GM19193 (cell line): ENCODE measurements at regions not wholly inside any gene's neighbourhood (a gene's known extent, or its start where the extent isn't known, plus 50 kb on each side); places are given as distances from the start of the nearest gene placed in this dataset.

Experiments
- POLR2A ChIP-seq: IDR thresholded peaks from 4 replicates; pipeline ENCODE4 v1.6.1; 2011; ENCODE audit not compliant: insufficient read depth, insufficient read length; ENCODE audit errors: extremely low read depth

- no peak for TF ChIP-seq POLR2A
These were observed 92.3 kb upstream of the CD44 start for GRCh38 chr11:35046681-35047080.

- no peak for TF ChIP-seq POLR2A
These were observed 91.8 kb upstream of the CD44 start for GRCh38 chr11:35047179-35047578.

GRCh38 chr11:35047769-35048168 lies 91.2 kb upstream of the CD44 start:
- no peak for TF ChIP-seq POLR2A

GRCh38 chr11:35049859-35050531 lies 89.0 kb upstream of the CD44 start:
- TF ChIP-seq POLR2A, result no peak

GRCh38 chr11:35050541-35050995 lies 88.4 kb upstream of the CD44 start:
- no peak for TF ChIP-seq POLR2A

- no peak for TF ChIP-seq POLR2A
These were observed 82.4 kb upstream of the CD44 start for GRCh38 chr11:35056391-35057093.

- no peak for TF ChIP-seq POLR2A
These were observed 80.9 kb upstream of the CD44 start for GRCh38 chr11:35057926-35058668.

GRCh38 chr11:35058669-35059434 lies 80.1 kb upstream of the CD44 start:
- no peak for TF ChIP-seq POLR2A

- TF ChIP-seq POLR2A, result no peak
These were observed 77.2 kb upstream of the CD44 start for GRCh38 chr11:35061516-35062440.

GRCh38 chr11:35063488-35063931 lies 75.5 kb upstream of the CD44 start:
- TF ChIP-seq POLR2A, result no peak

GRCh38 chr11:35064114-35064800 lies 74.7 kb upstream of the CD44 start:
- TF ChIP-seq POLR2A, result no peak

- TF ChIP-seq POLR2A, result no peak
These were observed 73.4 kb upstream of the CD44 start for GRCh38 chr11:35065566-35065965.

GRCh38 chr11:35066030-35066429 lies 72.9 kb upstream of the CD44 start:
- no peak for TF ChIP-seq POLR2A
